ENCODE measurements at regions not wholly inside any gene's neighbourhood (a gene's known extent, or its start where the extent isn't known, plus 50 kb on each side); places are given as distances from the start of the nearest gene placed in this dataset.
"Not testable (repeated sequence)": the region's sequence is repeated elsewhere in the genome, so short reads cannot be mapped to it uniquely, and the experiment has no call there.

- in situ Hi-C loops (cut with HindIII; ENCODE audit: low sequenced_read_pairs) = no loop called here
These were observed 227.4 kb upstream of the AZI2 start for GRCh38 chr3:28575746-28576613.

- in situ Hi-C loops (cut with HindIII; ENCODE audit: low sequenced_read_pairs) = no loop called here
These were observed 228.1 kb upstream of the AZI2 start for GRCh38 chr3:28576614-28577200.

GRCh38 chr3:28577941-28578500, 229.4 kb upstream of the AZI2 start:
- in situ Hi-C loops (cut with HindIII; ENCODE audit: low sequenced_read_pairs) = no loop called here

GRCh38 chr3:28586325-28586724, 237.7 kb upstream of the AZI2 start:
- in situ Hi-C loops (cut with HindIII; ENCODE audit: low sequenced_read_pairs) = no loop called here

GRCh38 chr3:28587723-28588122, 239.1 kb upstream of the AZI2 start:
- in situ Hi-C loops (cut with HindIII; ENCODE audit: low sequenced_read_pairs) = no loop called here

DNA sequence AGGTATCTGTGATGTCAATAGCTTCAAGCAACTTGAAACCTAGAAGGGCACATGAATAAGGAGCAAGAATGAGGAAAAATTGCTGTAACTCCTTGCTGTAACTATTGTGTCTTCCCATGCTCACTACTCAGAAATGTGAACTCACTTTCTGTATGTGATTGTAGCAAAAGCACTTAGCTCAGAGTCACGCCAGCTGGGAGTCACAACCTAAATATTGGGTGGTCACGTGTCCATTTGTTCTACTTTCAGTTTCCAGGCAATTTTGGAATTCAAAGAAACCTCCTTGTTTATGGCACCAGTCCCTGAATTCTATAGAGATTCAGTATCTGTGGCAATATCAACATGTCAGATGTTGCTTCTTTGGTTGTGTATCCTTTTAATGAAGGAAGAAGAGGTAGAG, 241.6 kb upstream of the AZI2 start:
- in situ Hi-C loops (cut with HindIII; ENCODE audit: low sequenced_read_pairs) = no loop called here

DNA sequence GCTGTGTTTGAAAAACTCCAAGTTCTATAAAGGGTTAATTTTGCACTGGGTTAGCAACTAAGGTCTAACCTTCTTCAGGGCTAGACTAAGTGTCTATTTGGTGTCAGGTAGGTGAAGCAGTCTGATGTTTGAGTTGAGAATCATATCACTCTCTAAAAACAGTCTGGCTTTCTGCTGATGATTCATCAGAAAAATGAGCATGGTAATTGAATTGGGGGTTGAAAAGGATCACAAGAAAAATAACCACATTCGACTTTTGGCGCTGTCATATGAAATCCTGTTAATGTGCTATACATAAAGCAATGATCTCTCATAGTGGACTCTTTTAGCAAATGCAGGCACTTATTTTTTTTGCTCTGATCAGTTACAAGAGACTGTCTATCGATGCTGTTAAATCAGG, 242.2 kb upstream of the AZI2 start:
- in situ Hi-C loops (cut with HindIII; ENCODE audit: low sequenced_read_pairs) = no loop called here

DNA sequence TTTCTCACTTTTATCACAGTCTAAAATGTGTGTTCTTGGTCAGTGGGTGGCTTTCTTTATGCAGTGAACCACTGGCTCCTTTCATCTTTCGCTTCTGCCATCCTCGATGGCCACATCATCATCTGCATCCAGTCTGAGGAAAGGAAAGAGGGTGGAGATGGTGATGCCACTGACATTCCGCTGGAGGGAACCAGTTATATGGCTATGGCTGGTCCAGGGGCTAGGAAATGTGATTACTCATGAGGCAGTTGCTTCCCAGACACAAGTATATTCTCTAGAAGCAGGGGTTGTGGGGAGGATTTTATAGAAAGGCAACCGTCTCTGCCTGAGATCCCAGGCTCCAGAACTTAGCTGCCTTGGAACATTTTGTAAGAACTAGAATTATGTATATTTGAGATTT, 246.7 kb upstream of the AZI2 start:
- in situ Hi-C loops (cut with HindIII; ENCODE audit: low sequenced_read_pairs) = no loop called here

DNA sequence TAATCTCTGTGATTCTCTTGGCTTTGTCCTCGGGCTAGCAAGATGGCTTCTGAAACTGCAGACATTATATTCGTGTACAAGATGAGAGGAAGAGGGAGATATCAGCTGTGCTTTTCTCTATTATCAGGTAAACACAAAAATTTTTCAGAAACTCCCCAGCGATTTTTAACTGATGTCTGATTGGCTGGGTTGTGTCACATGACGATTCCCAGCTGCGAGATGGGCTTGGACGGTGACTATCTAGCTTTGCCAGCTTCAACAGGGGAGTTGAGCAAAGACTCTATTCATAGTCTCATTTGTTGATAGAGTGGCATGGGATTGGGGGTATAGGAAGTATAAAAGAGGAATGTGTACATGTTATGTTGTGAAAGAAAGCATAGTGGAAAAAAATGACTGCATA, 248.8 kb upstream of the AZI2 start:
- in situ Hi-C loops (cut with HindIII; ENCODE audit: low sequenced_read_pairs) = no loop called here

- in situ Hi-C loops (cut with HindIII; ENCODE audit: low sequenced_read_pairs) = no loop called here
These were observed 249.5 kb upstream of the AZI2 start for GRCh38 chr3:28598165-28598564.

- in situ Hi-C loops (cut with HindIII; ENCODE audit: low sequenced_read_pairs) = no loop called here
These were observed 252.7 kb upstream of the AZI2 start for GRCh38 chr3:28601291-28601690.

- in situ Hi-C loops (cut with HindIII; ENCODE audit: low sequenced_read_pairs) = no loop called here
These were observed 257.7 kb upstream of the AZI2 start for GRCh38 chr3:28606283-28606682.

DNA sequence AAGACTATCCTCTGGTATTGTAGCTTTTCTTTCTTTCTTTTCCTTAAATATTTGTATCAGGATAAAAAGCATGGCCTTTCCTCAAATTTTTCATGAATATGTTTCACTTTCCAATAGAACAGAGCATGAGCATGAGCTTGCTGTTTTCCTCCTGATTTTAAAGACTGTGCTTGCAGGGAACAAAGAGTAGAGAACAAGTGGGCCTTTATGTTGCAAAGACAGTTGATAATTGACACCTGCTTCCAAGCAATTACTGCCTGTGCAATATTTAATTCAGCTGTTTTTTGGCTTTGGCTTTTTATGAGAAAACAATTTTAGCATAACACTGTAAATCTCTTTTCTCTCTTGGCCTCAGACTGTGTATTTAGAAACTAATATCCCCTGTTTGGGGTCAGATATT, 263.6 kb upstream of the AZI2 start:
- in situ Hi-C loops (cut with HindIII; ENCODE audit: low sequenced_read_pairs) = no loop called here

DNA sequence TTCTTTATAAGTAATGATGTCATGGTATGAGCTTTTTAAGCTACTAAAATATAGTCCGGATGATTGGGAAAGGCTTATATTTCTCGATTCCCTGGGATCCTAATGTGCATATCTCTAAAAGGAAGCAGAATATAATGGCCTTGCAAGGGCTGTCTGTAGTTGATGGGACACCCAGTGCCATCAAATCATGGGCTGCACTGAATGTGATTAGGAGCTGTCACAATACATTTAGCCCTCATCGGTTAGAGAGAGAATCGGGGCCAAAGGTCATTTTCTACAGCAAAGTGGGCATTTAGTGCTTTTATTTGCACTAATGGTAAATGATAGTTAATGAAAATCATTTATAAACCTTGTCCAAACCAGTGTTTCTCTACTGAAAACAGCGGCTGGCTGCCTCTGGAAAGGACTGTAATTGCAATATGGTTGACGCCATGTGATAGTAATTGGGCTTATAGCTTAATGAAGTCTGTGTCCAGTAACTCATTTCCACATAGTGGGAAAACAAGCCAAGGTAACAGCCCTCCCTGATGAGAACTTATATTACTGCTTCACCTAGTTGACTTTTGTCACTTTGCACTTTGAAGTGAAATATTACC, 265.0 kb upstream of the AZI2 start:
- in situ Hi-C loops (cut with HindIII; ENCODE audit: low sequenced_read_pairs) = no loop called here

DNA sequence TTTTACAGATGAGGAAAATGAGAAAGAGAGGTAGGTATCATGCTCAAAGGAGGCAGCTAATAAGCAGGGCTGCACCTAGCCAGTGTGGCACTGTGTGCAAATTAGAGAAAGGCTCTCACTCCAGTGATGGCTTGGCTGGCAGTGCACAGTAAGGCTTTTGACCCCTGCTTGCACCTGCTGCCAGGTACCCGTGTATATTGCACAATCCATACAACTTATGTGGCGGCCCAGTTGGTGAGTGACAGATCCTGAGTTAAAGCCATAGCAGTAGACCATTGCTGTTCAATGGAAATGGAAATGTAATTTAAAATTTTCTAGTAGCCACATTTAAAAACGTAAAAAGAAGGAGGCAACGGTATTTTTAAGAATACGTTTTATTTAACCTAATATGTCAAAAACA, 266.4 kb upstream of the AZI2 start:
- in situ Hi-C loops (cut with HindIII; ENCODE audit: low sequenced_read_pairs) = no loop called here

DNA sequence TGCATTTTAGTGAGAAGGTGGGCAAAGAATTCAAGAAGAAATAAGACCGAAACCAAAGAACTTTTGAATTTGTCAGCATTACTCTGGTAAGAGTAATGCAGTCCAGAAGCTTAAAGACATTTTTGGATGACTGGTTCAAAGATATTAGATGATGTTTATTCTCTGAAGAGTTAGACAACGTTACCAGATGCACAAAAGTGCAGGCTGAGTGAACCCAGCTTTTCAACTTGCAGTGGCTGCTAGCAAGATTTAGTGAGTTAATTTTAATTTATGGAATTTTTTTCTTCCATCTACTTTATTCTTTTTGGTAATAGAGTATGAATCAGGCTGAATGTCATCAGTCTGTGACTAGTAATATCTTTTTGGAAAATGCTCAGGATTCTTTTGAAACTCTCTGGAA, 267.3 kb upstream of the AZI2 start:
- in situ Hi-C loops (cut with HindIII; ENCODE audit: low sequenced_read_pairs) = no loop called here

DNA sequence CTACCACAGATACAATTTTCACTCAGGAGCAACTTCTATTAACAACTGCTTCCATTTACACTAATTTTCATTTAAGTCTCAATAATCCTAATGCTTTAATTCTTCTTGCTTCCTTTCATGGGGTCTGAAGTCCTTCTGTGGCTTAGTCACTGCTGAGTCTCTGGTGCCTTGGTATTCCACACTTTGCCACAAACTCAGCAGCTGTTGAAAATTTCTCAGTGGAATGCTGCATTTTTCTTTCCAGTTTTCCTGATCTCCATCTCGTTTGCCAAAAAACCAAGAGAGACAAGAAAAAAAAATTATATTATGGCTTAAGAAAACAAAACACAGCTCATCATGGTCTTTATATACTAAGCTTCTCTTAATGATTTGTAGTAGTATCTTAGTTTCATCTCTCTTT, 269.2 kb upstream of the AZI2 start:
- in situ Hi-C loops (cut with HindIII; ENCODE audit: low sequenced_read_pairs) = no loop called here

- in situ Hi-C loops (cut with HindIII; ENCODE audit: low sequenced_read_pairs) = no loop called here
These were observed 274.5 kb upstream of the AZI2 start for GRCh38 chr3:28623106-28623505.

GRCh38 chr3:28624084-28624483, 275.5 kb upstream of the AZI2 start:
- in situ Hi-C loops (cut with HindIII; ENCODE audit: low sequenced_read_pairs) = no loop called here

GRCh38 chr3:28627843-28628242, 279.2 kb upstream of the AZI2 start:
- in situ Hi-C loops (cut with HindIII; ENCODE audit: low sequenced_read_pairs) = not testable (repeated sequence)

DNA sequence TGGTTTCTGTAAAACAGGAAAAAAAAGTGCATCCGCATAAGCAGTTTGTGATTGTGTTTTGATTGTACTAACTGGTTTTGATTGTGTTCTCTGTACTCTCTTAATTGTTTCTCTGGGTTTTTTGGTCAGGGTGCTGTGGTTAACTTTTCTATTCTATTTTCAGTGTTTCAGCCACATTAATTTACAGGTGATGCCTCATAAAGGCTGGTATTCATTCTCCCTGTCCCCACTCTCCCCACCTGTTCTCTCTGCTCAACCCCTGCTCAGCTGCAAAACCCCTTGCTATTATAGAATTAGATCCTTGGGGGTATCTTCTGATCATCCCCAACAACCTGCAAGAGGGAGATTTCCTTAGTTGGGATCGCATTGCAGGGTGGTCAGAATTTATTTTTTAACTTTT, 285.4 kb upstream of the AZI2 start:
- in situ Hi-C loops (cut with HindIII; ENCODE audit: low sequenced_read_pairs) = no loop called here

DNA sequence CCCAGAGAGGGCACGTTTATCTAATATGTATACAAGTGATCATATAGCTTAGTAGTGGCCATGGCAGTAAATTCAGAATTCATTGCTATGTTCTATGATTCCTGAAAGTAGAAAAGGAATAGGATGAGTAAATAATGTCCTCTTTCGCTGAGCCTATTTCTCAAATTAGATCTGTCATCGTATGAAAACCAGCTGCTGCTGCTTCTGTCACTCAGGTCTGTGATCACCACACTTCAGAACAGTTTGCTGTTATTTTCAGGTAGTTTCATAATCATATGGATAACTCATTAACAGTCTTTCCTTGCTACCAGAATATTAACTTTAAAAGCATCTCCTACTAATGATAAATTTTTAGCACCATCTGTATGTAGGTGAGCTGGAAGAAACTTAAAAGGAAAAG, 289.1 kb upstream of the AZI2 start:
- in situ Hi-C loops (cut with HindIII; ENCODE audit: low sequenced_read_pairs) = no loop called here
